ENCODE measurements at regions not wholly inside any gene's neighbourhood (a gene's known extent, or its start where the extent isn't known, plus 50 kb on each side); places are given as distances from the start of the nearest gene placed in this dataset.
"Not testable (repeated sequence)": the region's sequence is repeated elsewhere in the genome, so short reads cannot be mapped to it uniquely, and the experiment has no call there.

DNA sequence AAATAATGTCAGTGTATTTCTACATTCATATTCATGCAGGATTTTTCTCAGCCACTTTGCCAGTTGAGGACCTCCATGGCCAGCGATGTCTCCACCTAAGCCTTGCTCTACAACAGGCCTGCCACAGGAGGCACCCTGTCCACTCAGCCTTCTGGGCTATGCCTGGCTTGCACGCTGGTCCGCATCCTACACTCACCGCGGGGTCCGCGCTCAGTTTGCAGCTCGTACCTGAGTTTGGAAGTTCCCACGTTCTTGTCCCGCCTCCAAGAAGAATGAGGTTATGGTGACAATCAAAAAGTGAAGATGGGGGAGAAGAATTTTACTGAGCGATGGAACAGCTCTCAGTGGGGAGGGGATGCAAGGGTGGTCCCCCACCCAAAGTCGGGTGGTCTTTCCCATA is 93.6 kb upstream of the GRIK1 start:
- Histone ChIP-seq H3K36me3 (replicated peaks; ENCODE audit: low read depth, low read length) (no peaks in the 10 kb centered on the region), H3K27me3 (ENCODE audit: low read depth, low read length) (no peaks in the 10 kb centered on the region), H3K9me3 (ENCODE audit: insufficient read depth, low read length) (no peaks in the 10 kb centered on the region), H4K20me1 (ENCODE audit: insufficient read depth, low read length) (no peaks in the 10 kb centered on the region), H3K4me2 (ENCODE audit: low read length) (no peak overlapping the region), H3K4me1 (ENCODE audit: low read length) (no peaks in the 10 kb centered on the region), H3K9ac (ENCODE audit: low read length) (no peak overlapping the region), H2AFZ (ENCODE audit: low read depth, low read length) (no peak overlapping the region), H3K27ac (ENCODE audit: low read length) (no peak overlapping the region), H3K79me2 (ENCODE audit: low read length) (no peaks in the 10 kb centered on the region), H3K4me3 (ENCODE audit: low read length) (no peak overlapping the region)
- TF ChIP-seq EZH2phosphoT487 (IDR thresholded peaks at IDR 0.05; ENCODE audit: low read depth), result no peak
- TF ChIP-seq, protein P1, sequence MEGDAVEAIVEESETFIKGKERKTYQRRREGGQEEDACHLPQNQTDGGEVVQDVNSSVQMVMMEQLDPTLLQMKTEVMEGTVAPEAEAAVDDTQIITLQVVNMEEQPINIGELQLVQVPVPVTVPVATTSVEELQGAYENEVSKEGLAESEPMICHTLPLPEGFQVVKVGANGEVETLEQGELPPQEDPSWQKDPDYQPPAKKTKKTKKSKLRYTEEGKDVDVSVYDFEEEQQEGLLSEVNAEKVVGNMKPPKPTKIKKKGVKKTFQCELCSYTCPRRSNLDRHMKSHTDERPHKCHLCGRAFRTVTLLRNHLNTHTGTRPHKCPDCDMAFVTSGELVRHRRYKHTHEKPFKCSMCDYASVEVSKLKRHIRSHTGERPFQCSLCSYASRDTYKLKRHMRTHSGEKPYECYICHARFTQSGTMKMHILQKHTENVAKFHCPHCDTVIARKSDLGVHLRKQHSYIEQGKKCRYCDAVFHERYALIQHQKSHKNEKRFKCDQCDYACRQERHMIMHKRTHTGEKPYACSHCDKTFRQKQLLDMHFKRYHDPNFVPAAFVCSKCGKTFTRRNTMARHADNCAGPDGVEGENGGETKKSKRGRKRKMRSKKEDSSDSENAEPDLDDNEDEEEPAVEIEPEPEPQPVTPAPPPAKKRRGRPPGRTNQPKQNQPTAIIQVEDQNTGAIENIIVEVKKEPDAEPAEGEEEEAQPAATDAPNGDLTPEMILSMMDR (IDR thresholded peaks at IDR 0.05; ENCODE audit: low read depth, low read length), result no peak

DNA sequence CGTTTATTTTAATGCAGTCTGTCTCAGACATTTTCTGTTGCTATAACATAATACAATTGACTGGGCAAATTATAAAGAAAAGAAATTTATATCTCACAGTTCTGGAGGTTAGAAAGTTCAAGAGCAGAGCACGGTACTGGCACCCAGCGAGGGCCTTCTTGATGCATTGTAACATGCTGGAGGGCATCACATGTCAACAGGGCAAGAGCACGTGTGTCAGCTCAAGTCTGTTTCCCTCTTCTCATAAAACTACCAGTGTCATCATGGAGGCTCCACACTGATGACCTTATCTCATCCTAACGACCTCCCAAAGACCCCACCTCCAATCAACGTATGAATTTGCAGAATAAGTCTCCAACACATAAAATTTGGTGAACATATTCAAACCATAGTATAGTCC is 90.6 kb upstream of the GRIK1 start:
- no peaks in the 10 kb centered on the region for H3K27me3 ChIP-seq (ENCODE audit: low read depth, low read length)
- H3K4me3 ChIP-seq (ENCODE audit: low read length), result no peak overlapping the region
- H2AFZ ChIP-seq (ENCODE audit: low read depth, low read length), result no peak overlapping the region
- H3K36me3 ChIP-seq (replicated peaks; ENCODE audit: low read depth, low read length), result no peaks in the 10 kb centered on the region
- no peaks in the 10 kb centered on the region for H3K79me2 ChIP-seq (ENCODE audit: low read length)
- H3K4me2 ChIP-seq (ENCODE audit: low read length), result no peak overlapping the region
- no peak overlapping the region for H3K27ac ChIP-seq (ENCODE audit: low read length)
- no peaks in the 10 kb centered on the region for H3K9me3 ChIP-seq (ENCODE audit: insufficient read depth, low read length)
- H3K9ac ChIP-seq (ENCODE audit: low read length), result no peak overlapping the region
- no peak for TF ChIP-seq EZH2phosphoT487 (IDR thresholded peaks at IDR 0.05; ENCODE audit: low read depth)
- TF ChIP-seq, protein P1 (IDR thresholded peaks at IDR 0.05; ENCODE audit: low read depth, low read length), result no peak
- no peaks in the 10 kb centered on the region for H4K20me1 ChIP-seq (ENCODE audit: insufficient read depth, low read length)
- H3K4me1 ChIP-seq (ENCODE audit: low read length), result no peaks in the 10 kb centered on the region

DNA sequence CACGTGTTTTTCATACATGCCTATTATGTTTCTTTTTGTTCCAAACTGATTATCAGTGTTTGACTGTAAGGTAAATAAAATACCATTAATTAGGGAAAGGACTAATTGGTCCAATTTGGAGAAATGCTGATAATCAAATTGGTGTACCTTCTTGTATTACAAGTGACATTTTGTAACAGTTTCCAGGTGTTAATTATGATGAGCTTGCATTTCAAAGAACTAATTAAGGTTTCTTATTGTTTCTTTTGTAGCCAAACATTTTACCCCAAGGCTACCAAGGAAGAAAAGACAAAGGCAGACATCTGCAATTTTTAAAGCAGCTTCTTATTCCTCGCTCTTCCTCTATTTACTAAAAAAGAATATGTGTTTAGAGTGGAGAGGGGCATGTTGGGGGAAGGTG is 88.7 kb upstream of the GRIK1 start:
- H3K4me2 ChIP-seq (ENCODE audit: low read length), result no peak overlapping the region
- no peak overlapping the region for H3K4me3 ChIP-seq (ENCODE audit: low read length)
- no peak overlapping the region for H3K9ac ChIP-seq (ENCODE audit: low read length)
- H2AFZ ChIP-seq (ENCODE audit: low read depth, low read length), result no peak overlapping the region
- no peak overlapping the region for H3K27ac ChIP-seq (ENCODE audit: low read length)
- TF ChIP-seq, protein P1 (IDR thresholded peaks at IDR 0.05; ENCODE audit: low read depth, low read length), result no peak
- TF ChIP-seq EZH2phosphoT487 (IDR thresholded peaks at IDR 0.05; ENCODE audit: low read depth), result no peak
- H3K27me3 ChIP-seq (ENCODE audit: low read depth, low read length), result no peaks in the 10 kb centered on the region
- no peaks in the 10 kb centered on the region for H3K79me2 ChIP-seq (ENCODE audit: low read length)
- H3K4me1 ChIP-seq (ENCODE audit: low read length), result no peaks in the 10 kb centered on the region
- H3K36me3 ChIP-seq (replicated peaks; ENCODE audit: low read depth, low read length), result no peaks in the 10 kb centered on the region
- H4K20me1 ChIP-seq (ENCODE audit: insufficient read depth, low read length), result no peaks in the 10 kb centered on the region
- no peaks in the 10 kb centered on the region for H3K9me3 ChIP-seq (ENCODE audit: insufficient read depth, low read length)

DNA sequence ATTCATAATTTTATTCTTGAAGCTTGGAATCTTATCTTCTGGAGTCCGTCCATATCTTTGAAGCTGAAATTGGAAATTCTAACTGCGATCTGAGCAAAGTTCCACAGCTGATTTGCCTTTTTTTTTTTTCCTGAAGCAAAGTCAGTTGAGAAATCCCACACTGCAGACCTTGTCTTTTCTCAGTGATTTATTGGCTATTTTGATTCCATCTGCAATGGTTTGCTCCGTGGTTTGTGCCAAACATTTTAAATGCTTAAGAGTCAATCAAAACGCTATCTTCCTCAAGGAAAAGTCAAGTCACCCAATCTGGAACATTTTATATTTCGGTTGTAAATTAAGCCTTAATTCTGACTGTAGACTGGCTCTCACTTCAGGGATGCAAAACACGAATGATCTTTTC is 88.2 kb upstream of the GRIK1 start:
- Histone ChIP-seq H3K9ac (ENCODE audit: low read length) (no peak overlapping the region), H3K79me2 (ENCODE audit: low read length) (no peaks in the 10 kb centered on the region), H2AFZ (ENCODE audit: low read depth, low read length) (no peak overlapping the region), H3K36me3 (replicated peaks; ENCODE audit: low read depth, low read length) (no peaks in the 10 kb centered on the region), H3K4me3 (ENCODE audit: low read length) (no peak overlapping the region), H4K20me1 (ENCODE audit: insufficient read depth, low read length) (no peaks in the 10 kb centered on the region), H3K4me2 (ENCODE audit: low read length) (no peak overlapping the region), H3K9me3 (ENCODE audit: insufficient read depth, low read length) (no peaks in the 10 kb centered on the region), H3K27me3 (ENCODE audit: low read depth, low read length) (no peaks in the 10 kb centered on the region), H3K4me1 (ENCODE audit: low read length) (no peaks in the 10 kb centered on the region), H3K27ac (ENCODE audit: low read length) (no peak overlapping the region)
- TF ChIP-seq, protein P1 (IDR thresholded peaks at IDR 0.05; ENCODE audit: low read depth, low read length), result no peak
- TF ChIP-seq EZH2phosphoT487 (IDR thresholded peaks at IDR 0.05; ENCODE audit: low read depth), result no peak

DNA sequence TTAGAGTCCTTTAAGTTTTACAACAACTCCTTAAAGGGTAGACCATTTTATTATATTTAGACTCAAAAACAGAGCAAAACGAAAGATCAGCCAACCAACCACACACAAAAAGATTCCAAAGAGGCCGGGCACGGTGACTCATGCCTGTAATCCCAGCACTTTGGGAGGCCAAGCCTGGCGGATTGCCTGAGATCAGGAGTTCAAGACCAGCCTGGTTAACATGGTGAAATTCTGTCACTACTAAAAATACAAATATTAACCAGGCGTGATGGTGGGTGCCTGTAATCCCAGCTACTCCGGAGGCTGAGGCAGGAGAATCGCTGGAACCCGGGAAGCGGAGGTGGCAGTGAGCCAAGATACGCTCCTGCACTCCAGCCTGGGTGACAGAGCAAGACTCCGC is 83.3 kb upstream of the GRIK1 start:
- H3K27ac ChIP-seq (ENCODE audit: low read length); H2AFZ ChIP-seq (ENCODE audit: low read depth, low read length); H3K9ac ChIP-seq (ENCODE audit: low read length); H3K79me2 ChIP-seq (ENCODE audit: low read length); H3K9me3 ChIP-seq (ENCODE audit: insufficient read depth, low read length); H3K4me2 ChIP-seq (ENCODE audit: low read length); H3K36me3 ChIP-seq (replicated peaks; ENCODE audit: low read depth, low read length); H4K20me1 ChIP-seq (ENCODE audit: insufficient read depth, low read length); H3K27me3 ChIP-seq (ENCODE audit: low read depth, low read length); H3K4me3 ChIP-seq (ENCODE audit: low read length); H3K4me1 ChIP-seq (ENCODE audit: low read length): not testable (repeated sequence)

Measured in OCI-LY3 (cell line).